DND-41 (cell line): ENCODE measurements at regions not wholly inside any gene's neighbourhood (a gene's known extent, or its start where the extent isn't known, plus 50 kb on each side); places are given as distances from the start of the nearest gene placed in this dataset.

Experiments
- ATAC-seq: fragments of 200-7000 bp; cut with Tn5 transposase; 3 replicates; pipeline ENCODE4 v1.9.1; 2021; ENCODE audit warnings: low read depth; ENCODE audit not compliant: insufficient read depth
- DNase-seq: peaks from one replicate; pipeline ENCODE4 v3.0.0-alpha.2; 2020
- H2AFZ ChIP-seq: 2 replicates; pipeline ENCODE4 v1.6.0; 2012; ENCODE audit warnings: low read depth, low read length
- H3K27ac ChIP-seq: 2 replicates; pipeline ENCODE4 v1.5.1; 2012; ENCODE audit warnings: low read length, inconsistent platforms
- H3K27me3 ChIP-seq: fragments of 200-600 bp; sonication (generic); 2 replicates; pipeline ENCODE4 v1.6.0; 2012; ENCODE audit warnings: low read length, mild to moderate bottlenecking, inconsistent platforms; ENCODE audit not compliant: insufficient read depth, poor library complexity
- H3K36me3 ChIP-seq: 2 replicates; pipeline ENCODE4 v1.5.1; 2012; ENCODE audit warnings: low read length, inconsistent platforms; ENCODE audit not compliant: insufficient read depth
- H3K4me1 ChIP-seq: 2 replicates; pipeline ENCODE4 v1.5.1; 2012; ENCODE audit warnings: mild to moderate bottlenecking, low read length; ENCODE audit not compliant: insufficient read depth
- H3K4me2 ChIP-seq: 2 replicates; pipeline ENCODE4 v1.6.0; 2012; ENCODE audit warnings: mild to moderate bottlenecking, moderate library complexity, low read length, inconsistent platforms; ENCODE audit not compliant: insufficient read depth
- H3K4me3 ChIP-seq, 2 experiments: fragments of 200-600 bp in 1 of 2; shearing (Covaris generic) in 1 of 2; 2 replicates each; pipeline ENCODE4 v1.5.1; 2012 to 2016; ENCODE audit warnings: inconsistent platforms in 2 of 2, low read length in 2 of 2, mild to moderate bottlenecking in 2 of 2, low read depth in 1 of 2, moderate library complexity in 1 of 2
- H3K79me2 ChIP-seq: 2 replicates; pipeline ENCODE4 v1.6.0; 2012; ENCODE audit warnings: low read length, inconsistent platforms; ENCODE audit not compliant: insufficient read depth
- H3K9ac ChIP-seq: 2 replicates; pipeline ENCODE4 v1.6.0; 2012; ENCODE audit warnings: low read depth, mild to moderate bottlenecking, inconsistent platforms, low read length, moderate library complexity
- H3K9me3 ChIP-seq: 2 replicates; pipeline ENCODE4 v1.5.1; 2012; ENCODE audit warnings: low read length, moderate library complexity, mild to moderate bottlenecking, inconsistent platforms; ENCODE audit not compliant: insufficient read depth, severe bottlenecking
- H4K20me1 ChIP-seq: 2 replicates; pipeline ENCODE4 v1.6.0; 2012; ENCODE audit warnings: low read length; ENCODE audit not compliant: insufficient read depth
- CTCF ChIP-seq: IDR thresholded peaks from 2 replicates; pipeline ENCODE4 v1.5.1; 2012; ENCODE audit warnings: borderline replicate concordance, low read length, moderate library complexity, mild to moderate bottlenecking; ENCODE audit not compliant: poor library complexity, severe bottlenecking; ENCODE audit errors: extremely low read depth
- EZH2 ChIP-seq: IDR thresholded peaks from 3 replicates; pipeline ENCODE4 v1.6.1; 2012; ENCODE audit warnings: borderline replicate concordance, low read depth, mild to moderate bottlenecking, moderate library complexity, low read length, inconsistent platforms; ENCODE audit not compliant: severe bottlenecking

DNA sequence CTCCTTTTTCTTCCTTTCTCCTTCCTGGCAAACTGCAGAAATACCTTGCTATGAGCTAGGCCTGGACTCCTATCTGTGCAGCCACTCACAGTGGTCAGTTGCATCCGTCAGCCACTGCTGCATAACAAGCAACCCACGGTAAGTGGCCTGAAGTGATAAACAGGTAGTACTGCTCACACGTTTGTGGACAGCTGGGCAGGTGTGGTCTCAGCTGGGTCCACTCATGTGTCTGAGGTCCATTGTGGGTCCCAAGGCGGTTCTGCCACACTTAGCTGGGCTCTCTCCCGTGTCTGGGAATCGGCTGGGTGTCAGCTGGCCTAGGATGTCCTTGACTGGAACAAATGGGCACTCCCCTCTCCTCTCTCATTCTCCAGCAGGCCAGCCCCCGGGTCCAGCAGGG is 109.3 kb downstream of the BRD1 start:
- H3K79me2 ChIP-seq = no peaks in the 10 kb centered on the region
- ATAC-seq = no peak
- no peak for TF ChIP-seq CTCF
- TF ChIP-seq EZH2 = no peak
- H3K9ac ChIP-seq = no peak overlapping the region
- no peak overlapping the region for H3K4me2 ChIP-seq
- no peaks in the 10 kb centered on the region for H3K27me3 ChIP-seq
- DNase-seq = no peak
- H2AFZ ChIP-seq = no peak overlapping the region
- H4K20me1 ChIP-seq = peaks cover 7% of the 10 kb centered on the region
- H3K36me3 ChIP-seq = no peaks in the 10 kb centered on the region
- H3K27ac ChIP-seq = no peak overlapping the region
- H3K4me3 ChIP-seq = no peak overlapping the region
- H3K4me1 ChIP-seq = no peaks in the 10 kb centered on the region
- H3K9me3 ChIP-seq = no peaks in the 10 kb centered on the region

GRCh38 chr22:49717322-49717919 is 110.3 kb downstream of the BRD1 start:
- H3K4me2 ChIP-seq = no peak overlapping the region
- H2AFZ ChIP-seq = no peak overlapping the region
- no peak overlapping the region for H3K27ac ChIP-seq
- H4K20me1 ChIP-seq = peaks cover 7% of the 10 kb centered on the region
- no peak overlapping the region for H3K4me3 ChIP-seq
- no peaks in the 10 kb centered on the region for H3K27me3 ChIP-seq
- TF ChIP-seq EZH2 (no peak), CTCF (no peak)
- H3K9me3 ChIP-seq = no peaks in the 10 kb centered on the region
- ATAC-seq = no peak
- H3K79me2 ChIP-seq = no peaks in the 10 kb centered on the region
- H3K36me3 ChIP-seq = no peaks in the 10 kb centered on the region
- DNase-seq = no peak
- no peak overlapping the region for H3K9ac ChIP-seq
- H3K4me1 ChIP-seq = no peaks in the 10 kb centered on the region

- H3K27ac ChIP-seq = no peak overlapping the region
- no peak overlapping the region for H2AFZ ChIP-seq
- ATAC-seq (no peak), DNase-seq (no peak)
- no peak overlapping the region for H3K9ac ChIP-seq
- H3K79me2 ChIP-seq = no peaks in the 10 kb centered on the region
- peaks cover 7% of the 10 kb centered on the region for H4K20me1 ChIP-seq
- H3K9me3 ChIP-seq = no peaks in the 10 kb centered on the region
- no peaks in the 10 kb centered on the region for H3K27me3 ChIP-seq
- H3K36me3 ChIP-seq = no peaks in the 10 kb centered on the region
- H3K4me3 ChIP-seq = no peak overlapping the region
- no peak for TF ChIP-seq EZH2
- no peak for TF ChIP-seq CTCF
- no peak overlapping the region for H3K4me2 ChIP-seq
- H3K4me1 ChIP-seq = no peaks in the 10 kb centered on the region
These were observed 111.2 kb downstream of the BRD1 start for GRCh38 chr22:49716441-49716840.
